ENCODE measurements at regions not wholly inside any gene's neighbourhood (a gene's known extent, or its start where the extent isn't known, plus 50 kb on each side); places are given as distances from the start of the nearest gene placed in this dataset.

- no peaks in the 10 kb centered on the region for H3F3A ChIP-seq (replicated peaks; ENCODE audit: insufficient read depth)
- CTCF ChIA-PET: no interaction called here
- H3K4me3 ChIP-seq (ENCODE audit: low read depth in 2 of 2, low read length in 1 of 2): no peak overlapping the region
- no peak overlapping the region for H3K27ac ChIP-seq (ENCODE audit: low read depth in 2 of 2, low read length in 1 of 2)
- H3K36me3 ChIP-seq (replicated peaks in 1 of 2; ENCODE audit: control insufficient read depth in 1 of 2, insufficient read depth in 2 of 2, low read length in 1 of 2): no peaks in the 10 kb centered on the region
- no peak overlapping the region for H3K4me2 ChIP-seq
- no peaks in the 10 kb centered on the region for H3K4me1 ChIP-seq (ENCODE audit: control insufficient read depth in 1 of 2, insufficient read depth in 2 of 2, low read depth in 1 of 2, low read length in 1 of 2)
- no peaks in the 10 kb centered on the region for H4K20me1 ChIP-seq (ENCODE audit: insufficient read depth)
- no peaks in the 10 kb centered on the region for H3K9me3 ChIP-seq
- WGBS (ENCODE audit: low lambda C conversion rate): 11% methylated on average over 2 of the region's 2 CpGs
- no peaks in the 10 kb centered on the region for H3K9me2 ChIP-seq
- TF ChIP-seq JUND (IDR thresholded peaks at IDR 0.05) (no peak), NRF1 (IDR thresholded peaks at IDR 0.05; ENCODE audit: low read depth, low read length) (no peak), GATA2 (CRISPR knock-in tag; IDR thresholded peaks at IDR 0.05) (no peak), IRF3 (IDR thresholded peaks at IDR 0.05; ENCODE audit: low read depth, low read length) (no peak), EP300 (IDR thresholded peaks at IDR 0.05; ENCODE audit: borderline replicate concordance in 1 of 2, low read depth in 1 of 2, low read length in 1 of 2) (no peak), USF2 (IDR thresholded peaks at IDR 0.05; ENCODE audit: borderline replicate concordance, low read depth, low read length) (no peak), MEF2A (IDR thresholded peaks at IDR 0.05; ENCODE audit: borderline replicate concordance, low read depth) (no peak), ZBTB33 (IDR thresholded peaks at IDR 0.05; ENCODE audit: borderline replicate concordance, low read depth) (no peak), RCOR1 (IDR thresholded peaks at IDR 0.05; ENCODE audit: low read length) (no peak)
- TF ChIP-seq, protein P1, sequence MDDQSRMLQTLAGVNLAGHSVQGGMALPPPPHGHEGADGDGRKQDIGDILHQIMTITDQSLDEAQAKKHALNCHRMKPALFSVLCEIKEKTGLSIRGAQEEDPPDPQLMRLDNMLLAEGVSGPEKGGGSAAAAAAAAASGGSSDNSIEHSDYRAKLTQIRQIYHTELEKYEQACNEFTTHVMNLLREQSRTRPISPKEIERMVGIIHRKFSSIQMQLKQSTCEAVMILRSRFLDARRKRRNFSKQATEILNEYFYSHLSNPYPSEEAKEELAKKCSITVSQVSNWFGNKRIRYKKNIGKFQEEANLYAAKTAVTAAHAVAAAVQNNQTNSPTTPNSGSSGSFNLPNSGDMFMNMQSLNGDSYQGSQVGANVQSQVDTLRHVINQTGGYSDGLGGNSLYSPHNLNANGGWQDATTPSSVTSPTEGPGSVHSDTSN (IDR thresholded peaks at IDR 0.05): no peak
- TF ChIP-seq, protein P2, sequence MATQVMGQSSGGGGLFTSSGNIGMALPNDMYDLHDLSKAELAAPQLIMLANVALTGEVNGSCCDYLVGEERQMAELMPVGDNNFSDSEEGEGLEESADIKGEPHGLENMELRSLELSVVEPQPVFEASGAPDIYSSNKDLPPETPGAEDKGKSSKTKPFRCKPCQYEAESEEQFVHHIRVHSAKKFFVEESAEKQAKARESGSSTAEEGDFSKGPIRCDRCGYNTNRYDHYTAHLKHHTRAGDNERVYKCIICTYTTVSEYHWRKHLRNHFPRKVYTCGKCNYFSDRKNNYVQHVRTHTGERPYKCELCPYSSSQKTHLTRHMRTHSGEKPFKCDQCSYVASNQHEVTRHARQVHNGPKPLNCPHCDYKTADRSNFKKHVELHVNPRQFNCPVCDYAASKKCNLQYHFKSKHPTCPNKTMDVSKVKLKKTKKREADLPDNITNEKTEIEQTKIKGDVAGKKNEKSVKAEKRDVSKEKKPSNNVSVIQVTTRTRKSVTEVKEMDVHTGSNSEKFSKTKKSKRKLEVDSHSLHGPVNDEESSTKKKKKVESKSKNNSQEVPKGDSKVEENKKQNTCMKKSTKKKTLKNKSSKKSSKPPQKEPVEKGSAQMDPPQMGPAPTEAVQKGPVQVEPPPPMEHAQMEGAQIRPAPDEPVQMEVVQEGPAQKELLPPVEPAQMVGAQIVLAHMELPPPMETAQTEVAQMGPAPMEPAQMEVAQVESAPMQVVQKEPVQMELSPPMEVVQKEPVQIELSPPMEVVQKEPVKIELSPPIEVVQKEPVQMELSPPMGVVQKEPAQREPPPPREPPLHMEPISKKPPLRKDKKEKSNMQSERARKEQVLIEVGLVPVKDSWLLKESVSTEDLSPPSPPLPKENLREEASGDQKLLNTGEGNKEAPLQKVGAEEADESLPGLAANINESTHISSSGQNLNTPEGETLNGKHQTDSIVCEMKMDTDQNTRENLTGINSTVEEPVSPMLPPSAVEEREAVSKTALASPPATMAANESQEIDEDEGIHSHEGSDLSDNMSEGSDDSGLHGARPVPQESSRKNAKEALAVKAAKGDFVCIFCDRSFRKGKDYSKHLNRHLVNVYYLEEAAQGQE (IDR thresholded peaks at IDR 0.05; ENCODE audit: low read depth, low read length): no peak
- no peak overlapping the region for H3K9ac ChIP-seq
- H2AFZ ChIP-seq (ENCODE audit: low read depth): no peak overlapping the region
- no peaks in the 10 kb centered on the region for H3K27me3 ChIP-seq (ENCODE audit: insufficient read depth)
- H3K79me2 ChIP-seq (ENCODE audit: insufficient read depth): no peaks in the 10 kb centered on the region
- POLR2A ChIA-PET: no interaction called here
- DNase-seq: no peak
These were observed 86.0 kb upstream of the SMARCA2 start for GRCh38 chr9:1929134-1929533.
